Thoracic aorta (tissue), 2 donors: ENCODE measurements at regions not wholly inside any gene's neighbourhood (a gene's known extent, or its start where the extent isn't known, plus 50 kb on each side); places are given as distances from the start of the nearest gene placed in this dataset.

Experiments used
- ATAC-seq: fragments of 150-250 bp; one replicate; pipeline ENCODE4 v1.8.0; 2017; ENCODE audit warnings: low read depth; ENCODE audit not compliant: insufficient number of reproducible peaks, low FRiP score
- DNase-seq: peaks from one replicate; pipeline ENCODE4 v3.0.0-alpha.2; 2020; ENCODE audit warnings: low spot score
- H3K27ac ChIP-seq, 2 donors: fragments of 200-600 bp; sonication (generic); 1 replicate in 1 of 2; 2 replicates in 1 of 2; pipeline ENCODE4 v1.5.1; 2016; ENCODE audit warnings: mild to moderate bottlenecking in 2 of 2, moderate library complexity in 2 of 2
- H3K27me3 ChIP-seq: fragments of 200-600 bp; sonication (generic); replicated peaks from 2 replicates; pipeline ENCODE4 v1.6.0; 2016; ENCODE audit warnings: mild to moderate bottlenecking; ENCODE audit not compliant: insufficient read depth
- H3K36me3 ChIP-seq: fragments of 200-600 bp; sonication (generic); one replicate; pipeline ENCODE4 v1.5.1; 2016
- H3K4me1 ChIP-seq, 2 donors: fragments of 200-600 bp; sonication (generic); 1 replicate in 1 of 2; 2 replicates in 1 of 2; pipeline versions ENCODE4 v1.5.1 to v1.6.0; 2016; ENCODE audit warnings: low read depth in 2 of 2, mild to moderate bottlenecking in 1 of 2; ENCODE audit not compliant: control insufficient read depth in 1 of 2
- H3K4me3 ChIP-seq: fragments of 200-600 bp; sonication (generic); 2 replicates; pipeline ENCODE4 v1.5.1; 2016; ENCODE audit warnings: mild to moderate bottlenecking
- H3K9me3 ChIP-seq: fragments of 200-600 bp; sonication (generic); 2 replicates; pipeline ENCODE4 v1.5.1; 2016
- CTCF ChIP-seq: fragments of 200-600 bp; sonication (generic); IDR thresholded peaks from one replicate; pipeline ENCODE4 v1.5.1; 2019; ENCODE audit warnings: antibody characterized with exemption

GRCh38 chr6:9566096-9566495, 848.8 kb downstream of the TFAP2A start:
- ATAC-seq (no peak), DNase-seq (no peak)
- no peaks in the 10 kb centered on the region for H3K36me3 ChIP-seq
- H3K9me3 ChIP-seq, result no peaks in the 10 kb centered on the region
- H3K27me3 ChIP-seq, result no peaks in the 10 kb centered on the region
- H3K27ac ChIP-seq, result no peak overlapping the region
- TF ChIP-seq CTCF, result no peak
- H3K4me3 ChIP-seq, result no peak overlapping the region
- H3K4me1 ChIP-seq, result no peaks in the 10 kb centered on the region

GRCh38 chr6:9564021-9564420, 850.9 kb downstream of the TFAP2A start:
- Histone ChIP-seq H3K27me3 (no peaks in the 10 kb centered on the region), H3K4me3 (no peak overlapping the region), H3K4me1 (no peaks in the 10 kb centered on the region), H3K36me3 (no peaks in the 10 kb centered on the region), H3K9me3 (no peaks in the 10 kb centered on the region), H3K27ac (no peak overlapping the region)
- no peak for ATAC-seq
- DNase-seq, result no peak
- no peak for TF ChIP-seq CTCF

- no peak for TF ChIP-seq CTCF
- no peak overlapping the region for H3K27ac ChIP-seq
- no peak for ATAC-seq
- no peaks in the 10 kb centered on the region for H3K4me1 ChIP-seq
- H3K4me3 ChIP-seq, result no peak overlapping the region
- no peaks in the 10 kb centered on the region for H3K27me3 ChIP-seq
- no peak for DNase-seq
- no peaks in the 10 kb centered on the region for H3K36me3 ChIP-seq
- no peaks in the 10 kb centered on the region for H3K9me3 ChIP-seq
Observed at GRCh38 chr6:9563568-9563967, 851.3 kb downstream of the TFAP2A start.

DNA sequence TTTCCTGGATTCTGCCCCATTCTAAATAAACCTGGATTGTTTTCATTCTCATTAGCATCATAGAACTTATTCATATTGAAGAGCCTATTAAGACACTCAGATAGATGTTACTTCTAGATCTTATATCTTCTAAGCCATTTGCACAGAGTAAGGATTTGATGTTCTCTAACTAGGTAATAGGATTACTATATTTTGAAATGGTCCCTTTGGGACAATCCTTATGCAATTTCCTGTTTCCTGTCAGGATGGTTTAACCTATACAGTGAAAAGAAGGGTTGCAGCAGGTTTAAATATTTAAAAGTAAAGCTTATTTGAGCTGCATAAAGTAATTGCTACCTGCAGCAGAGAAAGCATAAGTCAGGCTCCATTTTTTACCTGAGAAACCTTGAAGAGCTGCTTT, 860.1 kb downstream of the TFAP2A start:
- TF ChIP-seq CTCF, result no peak
- Histone ChIP-seq H3K27me3 (no peaks in the 10 kb centered on the region), H3K4me1 (no peaks in the 10 kb centered on the region), H3K9me3 (no peaks in the 10 kb centered on the region), H3K27ac (no peak overlapping the region), H3K36me3 (no peaks in the 10 kb centered on the region), H3K4me3 (no peak overlapping the region)
- DNase-seq, result no peak
- no peak for ATAC-seq

GRCh38 chr6:9554323-9554722, 860.6 kb downstream of the TFAP2A start:
- ATAC-seq, result no peak
- TF ChIP-seq CTCF, result no peak
- H3K36me3 ChIP-seq, result no peaks in the 10 kb centered on the region
- DNase-seq, result no peak
- H3K27me3 ChIP-seq, result no peaks in the 10 kb centered on the region
- no peaks in the 10 kb centered on the region for H3K9me3 ChIP-seq
- no peak overlapping the region for H3K27ac ChIP-seq
- H3K4me1 ChIP-seq, result no peaks in the 10 kb centered on the region
- no peak overlapping the region for H3K4me3 ChIP-seq
